Ishikawa (cell line): ENCODE measurements at regions not wholly inside any gene's neighbourhood (a gene's known extent, or its start where the extent isn't known, plus 50 kb on each side); places are given as distances from the start of the nearest gene placed in this dataset.
A peak's percentile ranks its signal among the peaks of the same experiment; 100 is the strongest.

ENCODE experiments used
- CEBPB ChIP-seq: IDR thresholded peaks from 2 replicates; pipeline ENCODE4 v1.6.1; 2012
- CREB1 ChIP-seq: IDR thresholded peaks from 2 replicates; pipeline ENCODE4 v1.6.1; 2012; ENCODE audit warnings: low read depth
- EGR1 ChIP-seq: IDR thresholded peaks from 2 replicates; pipeline ENCODE4 v1.6.1; 2012
- EP300 ChIP-seq: IDR thresholded peaks from 2 replicates; pipeline ENCODE4 v1.6.1; 2012; ENCODE audit warnings: borderline replicate concordance
- FOXM1 ChIP-seq: IDR thresholded peaks from 2 replicates; pipeline ENCODE4 v1.6.1; 2012; ENCODE audit warnings: low read depth, borderline replicate concordance
- NFIC ChIP-seq: IDR thresholded peaks from 2 replicates; pipeline ENCODE4 v1.6.1; 2012
- RAD21 ChIP-seq: IDR thresholded peaks from 2 replicates; pipeline ENCODE4 v1.6.1; 2012; ENCODE audit warnings: low read depth
- TAF1 ChIP-seq: IDR thresholded peaks from 2 replicates; pipeline ENCODE4 v1.6.1; 2012; ENCODE audit warnings: low read depth, mild to moderate bottlenecking
- TCF12 ChIP-seq: IDR thresholded peaks from 2 replicates; pipeline ENCODE4 v1.6.1; 2012; ENCODE audit warnings: low read depth
- TEAD4 ChIP-seq: IDR thresholded peaks from 2 replicates; pipeline ENCODE4 v1.6.1; 2012
- USF1 ChIP-seq: IDR thresholded peaks from 2 replicates; pipeline ENCODE4 v1.6.1; 2012
- YY1 ChIP-seq: IDR thresholded peaks from 2 replicates; pipeline ENCODE4 v1.6.1; 2012; ENCODE audit warnings: low read depth
- ZBTB7A ChIP-seq: IDR thresholded peaks from 2 replicates; pipeline ENCODE4 v1.6.1; 2012; ENCODE audit warnings: low read depth
- TF ChIP-seq, protein P1 (sequence below): IDR thresholded peaks from 2 replicates; pipeline ENCODE4 v1.6.1; 2012; ENCODE audit warnings: low read depth, mild to moderate bottlenecking
- TF ChIP-seq, protein P2 (sequence below): IDR thresholded peaks from 2 replicates; pipeline ENCODE4 v1.6.1; 2012

DNA sequence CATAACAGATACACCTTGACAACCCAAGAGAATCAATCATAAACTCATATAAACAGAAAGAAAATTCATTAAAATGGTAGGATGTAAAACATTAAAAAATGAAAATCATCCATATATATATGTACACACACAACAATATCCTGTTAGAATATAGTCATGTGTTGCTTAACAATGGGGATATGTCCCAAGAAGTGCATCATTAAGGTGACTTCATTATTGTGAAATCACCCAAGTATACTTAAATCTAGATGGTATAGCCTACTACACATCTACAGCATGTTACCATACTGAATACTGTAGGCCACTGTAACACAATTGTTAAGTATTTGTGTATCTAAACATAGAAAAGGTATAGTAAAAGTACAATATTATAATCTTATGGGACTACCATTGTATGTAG lies 115.8 kb upstream of the TMEM168 start:
- TF ChIP-seq USF1: no peak
- TF ChIP-seq FOXM1: no peak
- TF ChIP-seq, protein P1, sequence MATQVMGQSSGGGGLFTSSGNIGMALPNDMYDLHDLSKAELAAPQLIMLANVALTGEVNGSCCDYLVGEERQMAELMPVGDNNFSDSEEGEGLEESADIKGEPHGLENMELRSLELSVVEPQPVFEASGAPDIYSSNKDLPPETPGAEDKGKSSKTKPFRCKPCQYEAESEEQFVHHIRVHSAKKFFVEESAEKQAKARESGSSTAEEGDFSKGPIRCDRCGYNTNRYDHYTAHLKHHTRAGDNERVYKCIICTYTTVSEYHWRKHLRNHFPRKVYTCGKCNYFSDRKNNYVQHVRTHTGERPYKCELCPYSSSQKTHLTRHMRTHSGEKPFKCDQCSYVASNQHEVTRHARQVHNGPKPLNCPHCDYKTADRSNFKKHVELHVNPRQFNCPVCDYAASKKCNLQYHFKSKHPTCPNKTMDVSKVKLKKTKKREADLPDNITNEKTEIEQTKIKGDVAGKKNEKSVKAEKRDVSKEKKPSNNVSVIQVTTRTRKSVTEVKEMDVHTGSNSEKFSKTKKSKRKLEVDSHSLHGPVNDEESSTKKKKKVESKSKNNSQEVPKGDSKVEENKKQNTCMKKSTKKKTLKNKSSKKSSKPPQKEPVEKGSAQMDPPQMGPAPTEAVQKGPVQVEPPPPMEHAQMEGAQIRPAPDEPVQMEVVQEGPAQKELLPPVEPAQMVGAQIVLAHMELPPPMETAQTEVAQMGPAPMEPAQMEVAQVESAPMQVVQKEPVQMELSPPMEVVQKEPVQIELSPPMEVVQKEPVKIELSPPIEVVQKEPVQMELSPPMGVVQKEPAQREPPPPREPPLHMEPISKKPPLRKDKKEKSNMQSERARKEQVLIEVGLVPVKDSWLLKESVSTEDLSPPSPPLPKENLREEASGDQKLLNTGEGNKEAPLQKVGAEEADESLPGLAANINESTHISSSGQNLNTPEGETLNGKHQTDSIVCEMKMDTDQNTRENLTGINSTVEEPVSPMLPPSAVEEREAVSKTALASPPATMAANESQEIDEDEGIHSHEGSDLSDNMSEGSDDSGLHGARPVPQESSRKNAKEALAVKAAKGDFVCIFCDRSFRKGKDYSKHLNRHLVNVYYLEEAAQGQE: no peak
- TF ChIP-seq YY1: no peak
- no peak for TF ChIP-seq ZBTB7A
- TF ChIP-seq, protein P2, sequence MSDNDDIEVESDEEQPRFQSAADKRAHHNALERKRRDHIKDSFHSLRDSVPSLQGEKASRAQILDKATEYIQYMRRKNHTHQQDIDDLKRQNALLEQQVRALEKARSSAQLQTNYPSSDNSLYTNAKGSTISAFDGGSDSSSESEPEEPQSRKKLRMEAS: no peak
- no peak for TF ChIP-seq EP300
- TF ChIP-seq RAD21: no peak
- TF ChIP-seq CEBPB: no peak
- TF ChIP-seq TAF1: no peak
- no peak for TF ChIP-seq CREB1
- no peak for TF ChIP-seq TCF12
- TF ChIP-seq NFIC: no peak
- TF ChIP-seq EGR1: no peak
- TF ChIP-seq TEAD4: no peak

DNA sequence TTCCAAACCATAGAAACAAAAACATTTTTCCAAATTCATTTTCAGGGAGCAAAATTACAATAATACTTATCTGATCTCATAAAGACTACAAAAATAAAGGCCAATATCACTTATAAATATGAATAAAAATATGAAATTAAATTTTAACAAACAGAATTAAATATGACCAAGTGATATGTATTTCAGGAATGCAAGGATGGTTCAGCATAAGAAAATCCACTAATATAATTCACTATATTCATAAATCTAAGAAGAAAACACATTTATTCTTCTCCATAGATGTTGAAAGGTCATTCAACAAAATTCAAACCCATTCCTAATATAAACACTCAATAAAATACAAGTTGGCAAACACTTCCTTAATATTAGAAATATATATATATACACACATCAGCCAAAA lies 115.2 kb upstream of the TMEM168 start:
- TF ChIP-seq, protein P1: no peak
- TF ChIP-seq ZBTB7A (no peak), NFIC (no peak), YY1 (no peak), EP300 (no peak), TCF12 (no peak), TEAD4 (no peak), CEBPB (no peak), USF1 (no peak), RAD21 (no peak), FOXM1 (no peak), EGR1 (no peak), TAF1 (no peak)
- TF ChIP-seq, protein P2: no peak

DNA sequence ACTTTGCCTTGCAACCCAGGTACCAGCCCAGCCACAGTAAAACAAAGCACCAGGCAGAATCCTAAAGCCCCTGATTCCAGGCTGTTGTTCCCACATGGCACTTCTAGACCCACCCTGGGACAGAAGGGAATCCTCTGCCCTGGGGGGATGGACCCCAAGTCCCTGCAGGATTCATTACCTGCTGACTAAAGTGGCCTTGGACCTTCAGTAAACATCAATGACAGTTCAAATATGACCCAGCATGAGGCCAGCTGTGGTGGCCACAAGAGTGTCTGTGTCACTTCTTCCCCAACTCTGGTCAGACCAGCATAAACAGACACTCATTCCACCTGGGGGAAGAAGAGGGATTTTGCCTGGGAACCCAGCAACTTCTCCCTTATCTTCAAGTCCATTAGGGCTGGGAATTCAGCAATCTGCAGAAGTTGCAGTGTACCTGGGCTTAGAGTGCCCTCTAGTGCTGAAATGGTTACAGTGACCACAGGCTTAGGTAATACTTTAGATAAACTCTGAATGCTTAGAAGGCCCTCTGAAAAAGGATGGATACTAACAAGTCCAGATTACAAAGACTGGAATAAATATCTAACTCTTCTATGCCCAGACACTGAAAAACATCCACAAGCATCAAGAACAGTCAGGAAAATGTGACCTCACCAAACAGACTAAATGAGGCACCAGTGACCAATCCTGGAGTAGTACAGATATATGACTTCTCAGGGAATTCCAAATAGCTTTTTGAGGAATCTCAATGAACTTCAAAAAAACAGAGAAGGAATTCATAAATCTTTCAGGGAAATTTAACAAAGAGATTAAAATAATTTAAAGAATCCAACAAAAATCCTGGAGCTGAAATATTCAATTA lies 108.5 kb upstream of the TMEM168 start:
- TF ChIP-seq EGR1 (no peak), RAD21 (peak; percentile 82)

DNA sequence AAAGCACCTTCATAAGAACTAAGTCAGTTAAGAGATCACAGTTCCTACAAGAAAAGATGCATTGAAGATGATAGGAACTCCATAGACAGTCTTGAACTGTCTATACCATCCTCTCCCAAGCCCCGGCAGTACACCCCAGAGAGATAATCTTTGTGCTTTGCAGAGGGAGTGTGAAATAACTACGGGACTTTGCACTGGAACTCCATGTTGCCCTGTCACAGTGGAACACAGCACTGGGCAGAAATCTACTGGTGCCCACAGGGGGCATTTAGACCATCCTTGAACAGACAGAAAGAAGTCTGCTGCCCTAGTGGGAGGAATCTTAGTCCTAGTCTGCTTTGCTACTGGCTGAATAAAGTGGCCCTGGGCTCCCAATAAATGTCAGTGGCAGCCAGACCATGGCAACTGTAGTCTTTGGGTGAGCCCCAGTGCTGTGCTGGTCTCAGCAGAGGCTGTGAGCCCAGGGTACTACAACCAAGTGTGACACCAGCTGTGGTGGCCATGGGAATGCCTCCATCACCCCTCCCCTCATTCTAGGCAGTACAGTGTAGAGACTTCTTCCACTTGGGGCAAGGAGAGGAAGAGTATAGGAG lies 107.7 kb upstream of the TMEM168 start:
- TF ChIP-seq YY1 (no peak), CEBPB (no peak), EP300 (no peak), EGR1 (no peak), RAD21 (no peak), ZBTB7A (no peak), NFIC (no peak), TAF1 (no peak), USF1 (no peak), FOXM1 (no peak), TCF12 (no peak), TEAD4 (no peak), CREB1 (no peak)
- TF ChIP-seq, protein P1: no peak
- TF ChIP-seq, protein P2: no peak
